ENCODE measurements at regions not wholly inside any gene's neighbourhood (a gene's known extent, or its start where the extent isn't known, plus 50 kb on each side); places are given as distances from the start of the nearest gene placed in this dataset.
"Not testable (repeated sequence)": the region's sequence is repeated elsewhere in the genome, so short reads cannot be mapped to it uniquely, and the experiment has no call there.

- no peak for DNase-seq (ENCODE audit: low spot score)
These were observed 93.7 kb upstream of the ID2 start for GRCh38 chr2:8587920-8588830.

- DNase-seq (ENCODE audit: low spot score) = no peak
These were observed 93.0 kb upstream of the ID2 start for GRCh38 chr2:8588831-8589191.

DNA sequence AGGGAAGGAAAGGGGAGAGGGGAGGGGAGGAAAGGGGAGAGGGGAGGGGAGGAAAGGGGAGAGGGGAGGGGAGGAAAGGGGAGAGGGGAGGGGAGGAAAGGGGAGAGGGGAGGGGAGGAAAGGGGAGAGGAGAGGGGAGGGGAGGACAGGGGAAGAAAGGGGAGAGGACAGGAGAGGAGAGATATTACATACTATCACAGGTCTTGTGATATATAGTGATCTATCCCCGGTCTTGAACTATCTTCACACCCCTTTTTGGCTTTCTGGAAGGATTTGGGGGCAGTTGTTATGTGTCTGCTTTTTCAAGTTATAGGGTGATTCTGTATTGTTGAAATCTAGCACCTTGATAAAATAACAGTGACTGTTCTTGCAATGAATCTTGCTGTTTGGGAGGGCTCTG lies 92.1 kb upstream of the ID2 start:
- DNase-seq (ENCODE audit: low spot score) = no peak

DNA sequence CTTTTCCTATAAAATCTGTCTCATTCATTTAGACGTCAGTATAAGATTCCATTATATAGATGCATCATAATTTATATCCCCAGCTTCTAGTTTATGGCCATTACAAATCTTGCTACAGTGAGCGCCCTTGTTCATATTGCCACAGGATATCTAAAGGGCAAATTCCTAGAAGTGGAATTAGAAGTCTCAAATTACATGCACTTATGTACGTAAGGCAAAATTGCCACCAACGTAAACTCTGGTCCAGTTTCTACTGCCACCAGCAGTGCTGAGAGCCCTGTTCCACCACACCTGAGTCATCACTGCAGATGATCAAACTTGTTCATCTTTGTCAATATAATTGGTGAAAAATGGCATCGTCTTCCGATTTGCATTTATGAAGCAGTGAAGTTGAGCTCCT lies 90.9 kb upstream of the ID2 start:
- no peak for DNase-seq (ENCODE audit: low spot score)

DNA sequence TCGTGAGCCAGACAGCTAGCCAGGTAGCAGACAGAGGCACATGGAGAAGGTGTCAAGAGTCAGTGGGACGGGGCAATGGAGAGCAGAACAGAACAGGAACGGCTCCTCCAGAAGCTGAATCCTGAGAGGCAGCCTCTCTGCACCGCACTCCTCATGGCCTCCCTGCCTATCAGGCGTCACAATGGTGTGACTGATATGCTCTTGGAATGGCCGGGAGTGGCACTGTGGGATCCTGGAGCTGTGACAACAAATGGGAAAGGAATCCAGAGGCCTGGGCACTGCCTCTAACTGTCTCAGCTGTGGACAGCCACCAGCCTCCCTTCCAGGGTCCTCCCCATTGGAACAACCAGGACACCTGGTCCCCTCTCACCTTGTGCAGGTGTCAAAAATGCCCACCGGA lies 89.1 kb upstream of the ID2 start:
- DNase-seq (ENCODE audit: low spot score) = no peak

GRCh38 chr2:8593243-8593642 lies 88.6 kb upstream of the ID2 start:
- no peak for DNase-seq (ENCODE audit: low spot score)

DNA sequence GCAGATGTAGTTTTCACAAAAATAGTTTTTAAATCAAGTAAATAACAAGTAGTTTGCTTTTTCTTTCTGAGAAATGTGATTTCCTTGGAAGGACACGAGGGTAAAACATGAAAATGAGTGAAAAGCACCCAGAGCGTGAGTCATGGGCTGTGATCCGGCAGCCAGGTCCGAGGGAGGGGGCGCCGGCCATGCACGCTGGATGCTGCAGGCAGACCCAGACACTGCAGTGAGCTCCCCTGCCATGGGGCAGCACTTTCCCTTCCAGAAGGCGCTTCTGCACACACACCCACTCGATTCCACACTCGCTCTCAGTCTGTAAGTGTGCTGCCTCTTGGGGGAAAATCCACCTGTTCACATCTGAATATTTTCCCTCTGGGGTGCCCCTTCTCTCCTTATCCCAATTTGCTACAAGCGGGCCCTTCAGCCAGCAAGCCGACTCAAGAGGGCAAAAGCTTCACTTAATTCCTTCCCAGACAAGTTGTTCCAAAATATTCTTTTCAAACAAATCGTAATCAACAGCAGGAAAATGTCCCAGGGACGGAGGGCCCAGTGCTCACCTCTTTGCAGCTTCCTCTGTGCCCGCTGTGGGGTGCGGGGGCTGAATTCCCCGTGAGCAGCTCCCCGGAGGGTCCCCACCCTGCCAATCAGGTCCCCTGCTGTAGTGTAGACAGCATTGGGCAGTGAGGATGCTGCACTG lies 87.0 kb upstream of the ID2 start:
- no peak for DNase-seq (ENCODE audit: low spot score)

DNA sequence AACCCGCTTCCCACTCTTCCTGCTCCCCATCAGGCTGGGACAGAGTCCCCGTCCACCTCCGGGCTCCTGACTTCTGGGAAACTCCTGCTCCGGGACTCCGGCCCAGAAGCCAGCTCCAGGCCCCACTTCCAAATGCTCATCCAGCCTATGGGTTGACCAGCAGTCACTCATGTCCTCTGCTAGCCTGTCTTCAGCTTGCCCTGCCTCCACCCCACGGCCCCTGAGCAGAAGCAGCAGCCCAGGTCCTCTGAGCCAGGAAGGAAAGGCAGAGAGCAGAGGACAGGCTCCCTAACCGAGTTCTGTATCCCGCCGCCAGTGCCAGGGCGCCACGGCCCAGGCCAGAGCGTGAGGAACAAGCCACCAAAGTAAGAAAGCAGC lies 86.4 kb upstream of the ID2 start:
- DNase-seq (ENCODE audit: low spot score) = no peak

GRCh38 chr2:8595811-8596600 lies 85.8 kb upstream of the ID2 start:
- DNase-seq (ENCODE audit: low spot score) = no peak

DNA sequence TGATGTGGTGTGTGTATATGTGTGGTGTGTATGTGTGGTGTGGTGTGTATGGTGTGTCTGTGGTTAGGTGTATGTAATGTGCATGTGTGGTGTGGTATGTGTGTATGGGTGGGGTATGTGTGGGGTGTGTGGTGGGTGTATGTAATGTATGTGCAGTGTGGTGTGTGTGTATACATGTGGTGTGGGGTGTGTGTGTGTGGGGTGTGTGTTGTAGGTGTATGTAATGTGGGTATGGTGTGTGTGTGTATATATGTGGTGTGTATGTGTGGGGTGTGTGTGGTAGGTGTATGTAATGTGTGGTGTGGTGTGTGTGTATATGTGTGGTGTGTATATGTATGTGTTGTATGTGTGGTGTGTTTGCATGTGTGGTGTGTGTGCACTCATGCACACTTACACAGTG lies 84.8 kb upstream of the ID2 start:
- DNase-seq (ENCODE audit: low spot score) = no peak

DNA sequence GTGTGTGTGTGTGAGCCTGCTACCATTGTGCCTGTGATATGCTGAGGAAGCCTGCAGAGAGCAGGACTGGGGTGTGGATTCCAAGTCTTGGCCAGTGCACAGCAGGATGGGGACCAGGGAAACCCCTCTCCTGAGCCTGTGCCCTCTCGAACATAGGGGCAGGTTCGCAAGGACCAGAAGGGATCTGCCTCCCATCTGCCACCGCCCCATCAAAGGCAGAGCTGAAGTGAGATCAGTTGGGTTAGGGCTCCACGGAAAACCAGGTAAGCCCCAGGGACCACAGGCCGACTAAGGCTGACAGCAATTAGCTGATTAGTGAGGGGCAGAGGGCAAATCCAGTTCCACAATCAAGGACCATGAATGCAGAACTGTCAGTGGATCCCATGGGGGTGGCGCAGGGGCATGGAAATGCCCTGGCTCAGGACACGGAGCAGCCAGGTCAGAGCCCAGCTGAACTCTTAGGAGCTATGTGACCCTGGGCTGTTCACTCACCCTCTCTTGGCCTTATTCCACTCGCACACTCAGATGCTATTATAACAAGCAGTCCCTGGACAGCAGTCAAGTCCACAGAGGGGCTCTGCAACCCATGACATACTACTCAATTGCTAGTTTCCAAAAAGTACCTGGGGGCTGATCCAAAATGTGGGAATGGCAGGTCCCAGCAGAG lies 84.2 kb upstream of the ID2 start:
- DNase-seq (ENCODE audit: low spot score) = no peak

DNA sequence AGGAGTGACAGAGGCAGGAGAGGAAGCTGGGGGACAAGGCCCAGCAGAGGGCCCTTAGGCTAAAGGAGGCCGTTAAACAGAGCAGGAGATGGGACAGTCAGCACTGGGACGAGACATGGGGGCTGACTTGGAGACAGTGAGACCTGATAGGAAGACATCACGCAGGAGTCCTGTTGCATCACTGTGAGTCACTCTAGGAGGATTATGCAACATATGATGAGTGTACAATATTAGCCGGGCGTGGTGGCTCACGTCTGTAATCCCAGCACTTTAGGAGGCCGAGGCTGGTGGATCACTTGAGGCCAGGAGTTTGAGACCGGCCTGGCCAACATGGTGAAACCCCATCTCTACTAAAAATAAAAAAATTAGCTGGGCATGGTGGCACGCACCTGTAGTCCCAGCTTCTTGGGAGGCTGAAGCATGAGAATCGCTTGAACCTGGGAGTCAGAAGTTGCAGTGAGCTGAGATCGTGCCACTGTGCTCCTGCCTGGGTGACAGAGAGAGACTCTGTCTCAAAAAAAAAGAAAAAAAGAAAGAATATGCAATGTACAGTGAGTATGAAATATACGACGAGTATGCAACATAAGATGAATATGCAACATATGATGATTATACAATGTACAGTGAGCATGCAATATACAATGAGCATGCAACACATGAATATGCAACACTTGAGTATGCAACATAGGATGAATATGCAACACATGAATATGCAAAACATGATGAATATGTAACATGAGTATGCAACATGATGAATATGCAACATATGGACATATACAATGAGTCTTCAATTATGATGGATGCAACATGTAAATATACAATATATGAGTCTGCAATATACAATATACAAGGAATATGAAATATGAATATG lies 83.3 kb upstream of the ID2 start:
- no peak for DNase-seq (ENCODE audit: low spot score)

DNA sequence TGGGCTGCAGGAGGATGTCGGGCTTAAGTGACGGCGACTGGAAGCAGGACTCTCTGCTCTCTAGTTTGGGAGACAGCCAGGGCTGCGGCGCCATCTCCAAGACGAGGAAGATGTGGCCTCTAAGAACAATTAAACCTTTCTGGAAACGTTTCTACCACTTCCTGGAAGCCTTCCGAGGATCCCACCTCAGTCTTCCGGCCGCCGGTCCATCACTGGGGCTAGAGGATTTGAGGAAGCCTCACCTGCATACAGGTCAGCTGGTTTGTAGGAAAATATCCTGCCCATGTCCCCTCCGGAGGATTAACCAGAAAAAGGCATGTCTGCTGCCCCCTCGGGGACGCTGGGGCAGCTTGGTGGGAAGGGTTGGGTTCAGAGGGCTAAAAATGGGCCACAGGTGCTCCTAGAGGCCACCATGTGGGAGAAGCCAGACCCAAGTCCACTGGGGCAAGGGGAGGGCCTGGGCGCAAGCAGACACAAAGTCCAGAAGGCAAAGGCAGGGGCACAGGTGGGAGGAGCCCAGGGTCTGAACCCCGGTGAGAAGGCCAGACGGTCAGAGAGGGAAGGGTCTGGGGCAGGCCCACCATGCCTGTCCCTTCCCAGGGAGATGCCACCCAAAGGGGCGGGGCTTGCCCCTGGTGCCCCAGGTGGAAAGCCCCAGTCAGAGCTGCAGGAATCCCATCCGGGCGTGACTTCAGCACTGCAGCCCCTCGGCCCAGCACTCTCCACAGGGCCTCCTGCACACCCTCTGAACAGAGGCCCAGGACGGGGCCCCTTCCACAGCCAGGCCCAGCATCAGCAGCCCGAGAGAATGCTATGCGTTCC lies 82.2 kb upstream of the ID2 start:
- DNase-seq (ENCODE audit: low spot score) = no peak

DNA sequence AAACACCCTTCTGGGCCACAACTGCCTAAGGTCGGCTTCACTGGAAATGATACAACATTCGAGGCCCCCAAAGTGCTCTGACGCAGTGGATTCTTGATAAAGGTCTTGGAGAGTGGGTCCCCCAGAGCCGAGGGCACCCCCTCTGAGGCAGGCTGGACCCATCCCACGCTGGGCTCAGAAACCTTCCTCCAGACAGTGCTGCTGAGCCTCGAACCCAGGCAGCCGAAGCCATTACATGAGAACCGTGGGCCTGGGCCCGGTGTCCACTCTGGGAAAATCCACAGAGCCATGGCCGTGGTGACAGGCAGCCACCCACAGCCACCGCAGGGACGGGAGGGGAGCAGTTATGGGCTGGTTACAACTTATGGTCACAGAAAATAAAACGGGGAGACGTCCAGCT lies 81.4 kb upstream of the ID2 start:
- no peak for DNase-seq (ENCODE audit: low spot score)

- DNase-seq (ENCODE audit: low spot score) = no peak
These were observed 79.0 kb upstream of the ID2 start for GRCh38 chr2:8602809-8603208.

DNA sequence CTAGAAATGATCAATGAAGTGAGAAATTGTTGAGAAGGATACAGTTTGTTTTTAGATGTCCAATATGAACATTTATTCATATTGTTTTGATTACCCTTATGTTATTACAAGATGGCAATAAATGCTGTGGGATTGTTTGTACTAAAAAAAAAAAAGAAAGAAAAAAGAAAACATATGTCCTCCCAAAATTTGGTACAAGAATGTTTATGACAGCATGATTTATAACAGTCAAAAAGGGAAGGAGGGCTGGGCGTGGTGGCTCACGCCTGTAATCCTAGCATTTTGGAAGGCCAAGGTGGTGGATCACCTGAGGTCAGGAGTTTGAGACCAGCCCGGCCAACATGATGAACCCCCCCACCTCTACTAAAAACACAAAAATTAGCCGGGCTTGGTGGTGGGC lies 78.5 kb upstream of the ID2 start:
- not testable (repeated sequence) for DNase-seq (ENCODE audit: low spot score)

- DNase-seq (ENCODE audit: low spot score) = no peak
These were observed 77.6 kb upstream of the ID2 start for GRCh38 chr2:8604262-8604661.

DNA sequence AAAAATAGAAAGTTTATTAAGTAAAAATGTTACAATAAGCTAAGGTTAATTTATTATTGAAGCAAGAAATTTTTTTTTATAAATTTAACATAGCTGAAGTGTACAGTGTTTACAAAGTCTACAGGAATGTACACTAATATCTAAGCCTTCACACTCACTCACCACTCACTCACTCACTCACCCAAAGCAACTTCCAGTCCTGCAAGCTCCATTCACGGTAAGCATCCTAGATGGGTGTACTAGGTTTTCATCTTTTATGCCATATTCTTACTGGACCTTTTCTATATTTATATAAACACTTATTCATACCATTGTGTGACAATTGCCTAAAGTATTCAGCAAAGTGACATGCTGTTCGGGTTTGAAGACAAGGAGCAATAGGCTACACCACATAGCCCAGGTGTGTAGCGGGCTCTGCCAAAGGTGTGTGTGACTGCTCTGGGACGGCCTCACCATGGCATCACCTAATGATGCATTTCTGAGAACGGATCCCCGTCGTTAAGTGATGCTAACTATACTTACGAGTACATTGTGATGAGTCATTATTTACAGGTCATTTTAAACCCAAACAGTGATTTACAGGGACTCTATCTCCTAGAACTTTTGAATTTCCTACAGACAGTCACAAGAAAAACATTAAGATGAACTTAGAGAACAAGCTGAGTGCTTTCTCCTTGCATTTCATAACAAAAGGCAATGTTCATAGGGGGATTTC lies 76.3 kb upstream of the ID2 start:
- no peak for DNase-seq (ENCODE audit: low spot score)

DNA sequence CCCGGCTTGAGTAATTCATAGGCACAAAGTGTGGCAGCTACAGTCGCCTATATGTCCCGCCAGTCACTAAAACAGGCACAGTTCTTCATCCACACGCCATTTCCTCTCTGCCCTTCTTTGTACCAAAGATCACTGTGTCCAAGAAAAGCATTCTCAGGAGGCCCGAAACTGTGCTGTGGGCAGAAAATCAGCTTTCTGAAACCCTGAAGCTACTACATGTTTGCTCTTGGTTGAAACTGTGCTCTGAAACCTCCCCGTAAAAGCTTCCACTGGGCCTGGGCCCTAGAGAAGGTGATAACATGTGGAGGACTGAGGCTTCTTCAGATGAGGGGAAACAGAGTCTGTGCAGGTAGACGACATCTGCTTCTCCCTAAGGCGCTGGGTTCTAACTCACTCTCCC lies 75.6 kb upstream of the ID2 start:
- DNase-seq (ENCODE audit: low spot score) = no peak
